ENCODE measurements at regions not wholly inside any gene's neighbourhood (a gene's known extent, or its start where the extent isn't known, plus 50 kb on each side); places are given as distances from the start of the nearest gene placed in this dataset.

DNA sequence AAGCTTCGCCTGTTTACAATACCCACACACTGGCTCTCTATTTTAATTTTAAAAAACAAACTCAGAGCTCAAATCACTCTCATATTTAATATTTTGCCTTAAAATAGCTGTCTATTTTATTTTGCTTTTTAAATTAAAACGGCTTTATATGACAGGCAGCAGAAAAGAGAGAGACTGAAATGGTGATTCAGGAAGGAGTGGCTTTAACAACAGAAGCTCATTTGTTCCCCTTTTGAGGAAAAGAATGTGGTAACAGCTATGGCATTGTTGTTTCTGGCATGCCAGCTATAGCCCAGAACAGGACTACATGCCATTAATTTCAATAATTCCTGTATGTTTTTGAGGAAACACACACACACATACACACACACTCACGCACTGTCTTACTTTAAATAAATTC, 234.2 kb upstream of the PTBP2 start:
- TF ChIP-seq ZNF598 (CRISPR knock-in tag; IDR thresholded peaks at IDR 0.05; ENCODE audit: borderline replicate concordance) (no peak), EHMT2 (IDR thresholded peaks at IDR 0.05; ENCODE audit: borderline replicate concordance, low read depth, low read length) (no peak), ZNF430 (CRISPR knock-in tag; IDR thresholded peaks at IDR 0.05) (no peak), KLF9 (CRISPR knock-in tag; IDR thresholded peaks at IDR 0.05; ENCODE audit: low read depth) (no peak), CC2D1A (CRISPR knock-in tag; IDR thresholded peaks at IDR 0.05) (no peak), POLR2A (IDR thresholded peaks at IDR 0.05; ENCODE audit: insufficient read depth in 1 of 2, low read depth in 2 of 2, low read length in 2 of 2) (no peak), EP300 (IDR thresholded peaks at IDR 0.05; ENCODE audit: low read depth in 2 of 2, low read length in 2 of 2) (no peak), EP300 (CRISPR knock-in tag; IDR thresholded peaks at IDR 0.05; ENCODE audit: borderline replicate concordance) (no peak), NFYB (CRISPR knock-in tag; IDR thresholded peaks at IDR 0.05) (no peak), NFYC (CRISPR knock-in tag; IDR thresholded peaks at IDR 0.05) (no peak)
- TF ChIP-seq, protein P1, sequence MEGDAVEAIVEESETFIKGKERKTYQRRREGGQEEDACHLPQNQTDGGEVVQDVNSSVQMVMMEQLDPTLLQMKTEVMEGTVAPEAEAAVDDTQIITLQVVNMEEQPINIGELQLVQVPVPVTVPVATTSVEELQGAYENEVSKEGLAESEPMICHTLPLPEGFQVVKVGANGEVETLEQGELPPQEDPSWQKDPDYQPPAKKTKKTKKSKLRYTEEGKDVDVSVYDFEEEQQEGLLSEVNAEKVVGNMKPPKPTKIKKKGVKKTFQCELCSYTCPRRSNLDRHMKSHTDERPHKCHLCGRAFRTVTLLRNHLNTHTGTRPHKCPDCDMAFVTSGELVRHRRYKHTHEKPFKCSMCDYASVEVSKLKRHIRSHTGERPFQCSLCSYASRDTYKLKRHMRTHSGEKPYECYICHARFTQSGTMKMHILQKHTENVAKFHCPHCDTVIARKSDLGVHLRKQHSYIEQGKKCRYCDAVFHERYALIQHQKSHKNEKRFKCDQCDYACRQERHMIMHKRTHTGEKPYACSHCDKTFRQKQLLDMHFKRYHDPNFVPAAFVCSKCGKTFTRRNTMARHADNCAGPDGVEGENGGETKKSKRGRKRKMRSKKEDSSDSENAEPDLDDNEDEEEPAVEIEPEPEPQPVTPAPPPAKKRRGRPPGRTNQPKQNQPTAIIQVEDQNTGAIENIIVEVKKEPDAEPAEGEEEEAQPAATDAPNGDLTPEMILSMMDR (CRISPR knock-in tag; IDR thresholded peaks at IDR 0.05) = no peak
- TF ChIP-seq, protein P2, sequence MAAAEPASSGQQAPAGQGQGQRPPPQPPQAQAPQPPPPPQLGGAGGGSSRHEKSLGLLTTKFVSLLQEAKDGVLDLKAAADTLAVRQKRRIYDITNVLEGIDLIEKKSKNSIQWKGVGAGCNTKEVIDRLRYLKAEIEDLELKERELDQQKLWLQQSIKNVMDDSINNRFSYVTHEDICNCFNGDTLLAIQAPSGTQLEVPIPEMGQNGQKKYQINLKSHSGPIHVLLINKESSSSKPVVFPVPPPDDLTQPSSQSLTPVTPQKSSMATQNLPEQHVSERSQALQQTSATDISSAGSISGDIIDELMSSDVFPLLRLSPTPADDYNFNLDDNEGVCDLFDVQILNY (CRISPR knock-in tag; conservative IDR thresholded peaks at IDR 0.05) = no peak
- TF ChIP-seq, protein P3, sequence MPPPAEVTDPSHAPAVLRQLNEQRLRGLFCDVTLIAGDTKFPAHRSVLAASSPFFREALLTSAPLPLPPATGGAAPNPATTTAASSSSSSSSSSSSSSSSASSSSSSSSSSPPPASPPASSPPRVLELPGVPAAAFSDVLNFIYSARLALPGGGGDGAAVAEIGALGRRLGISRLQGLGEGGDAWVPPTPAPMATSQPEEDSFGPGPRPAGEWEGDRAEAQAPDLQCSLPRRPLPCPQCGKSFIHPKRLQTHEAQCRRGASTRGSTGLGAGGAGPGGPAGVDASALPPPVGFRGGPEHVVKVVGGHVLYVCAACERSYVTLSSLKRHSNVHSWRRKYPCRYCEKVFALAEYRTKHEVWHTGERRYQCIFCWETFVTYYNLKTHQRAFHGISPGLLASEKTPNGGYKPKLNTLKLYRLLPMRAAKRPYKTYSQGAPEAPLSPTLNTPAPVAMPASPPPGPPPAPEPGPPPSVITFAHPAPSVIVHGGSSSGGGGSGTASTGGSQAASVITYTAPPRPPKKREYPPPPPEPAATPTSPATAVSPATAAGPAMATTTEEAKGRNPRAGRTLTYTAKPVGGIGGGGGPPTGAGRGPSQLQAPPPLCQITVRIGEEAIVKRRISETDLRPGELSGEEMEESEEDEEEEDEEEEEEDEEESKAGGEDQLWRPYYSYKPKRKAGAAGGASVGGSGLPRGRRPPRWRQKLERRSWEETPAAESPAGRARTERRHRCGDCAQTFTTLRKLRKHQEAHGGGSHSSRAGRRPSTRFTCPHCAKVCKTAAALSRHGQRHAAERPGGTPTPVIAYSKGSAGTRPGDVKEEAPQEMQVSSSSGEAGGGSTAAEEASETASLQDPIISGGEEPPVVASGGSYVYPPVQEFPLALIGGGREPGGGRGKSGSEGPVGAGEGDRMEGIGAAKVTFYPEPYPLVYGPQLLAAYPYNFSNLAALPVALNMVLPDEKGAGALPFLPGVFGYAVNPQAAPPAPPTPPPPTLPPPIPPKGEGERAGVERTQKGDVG (CRISPR knock-in tag; IDR thresholded peaks at IDR 0.05; ENCODE audit: borderline replicate concordance) = no peak
- TF ChIP-seq, protein P4, sequence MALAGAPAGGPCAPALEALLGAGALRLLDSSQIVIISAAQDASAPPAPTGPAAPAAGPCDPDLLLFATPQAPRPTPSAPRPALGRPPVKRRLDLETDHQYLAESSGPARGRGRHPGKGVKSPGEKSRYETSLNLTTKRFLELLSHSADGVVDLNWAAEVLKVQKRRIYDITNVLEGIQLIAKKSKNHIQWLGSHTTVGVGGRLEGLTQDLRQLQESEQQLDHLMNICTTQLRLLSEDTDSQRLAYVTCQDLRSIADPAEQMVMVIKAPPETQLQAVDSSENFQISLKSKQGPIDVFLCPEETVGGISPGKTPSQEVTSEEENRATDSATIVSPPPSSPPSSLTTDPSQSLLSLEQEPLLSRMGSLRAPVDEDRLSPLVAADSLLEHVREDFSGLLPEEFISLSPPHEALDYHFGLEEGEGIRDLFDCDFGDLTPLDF (CRISPR knock-in tag; IDR thresholded peaks at IDR 0.05) = no peak
